Thyroid gland (tissue), 4 donors: ENCODE measurements at regions not wholly inside any gene's neighbourhood (a gene's known extent, or its start where the extent isn't known, plus 50 kb on each side); places are given as distances from the start of the nearest gene placed in this dataset.

ENCODE experiments used
- DNase-seq, 2 donors: peaks; one replicate each; pipeline ENCODE4 v3.0.0-alpha.2; 2019
- H3K27ac ChIP-seq, 3 donors: fragments of 200-600 bp; sonication (generic); 1 replicate in 2 of 3; 2 replicates in 1 of 3; pipeline ENCODE4 v1.5.1; 2016 to 2019; ENCODE audit warnings: mild to moderate bottlenecking in 1 of 3, moderate library complexity in 1 of 3
- H3K27me3 ChIP-seq: fragments of 200-600 bp; sonication (generic); one replicate; pipeline ENCODE4 v1.5.1; 2019
- H3K36me3 ChIP-seq, 2 donors: fragments of 200-600 bp; sonication (generic); one replicate each; pipeline ENCODE4 v1.5.1; 2016 to 2019
- H3K4me1 ChIP-seq, 2 donors: fragments of 200-600 bp; sonication (generic); one replicate each; pipeline ENCODE4 v1.5.1; 2017 to 2019
- H3K4me3 ChIP-seq, 3 donors: fragments of 200-600 bp; sonication (generic); replicated peaks in 1 of 3; 1 replicate in 2 of 3; 2 replicates in 1 of 3; pipeline ENCODE4 v1.5.1; 2016; ENCODE audit warnings: mild to moderate bottlenecking in 1 of 3
- H3K9me3 ChIP-seq: fragments of 200-600 bp; sonication (generic); one replicate; pipeline ENCODE4 v1.5.1; 2017
- POLR2A ChIP-seq, 2 donors: fragments of 450-650 bp; IDR thresholded peaks; one replicate each; pipeline ENCODE4 v1.6.1; 2017; ENCODE audit warnings: antibody characterized with exemption in 2 of 2, mild to moderate bottlenecking in 2 of 2, moderate library complexity in 1 of 2
- WGBS, 2 donors: methylation state at CpG; one replicate each; pipeline ENCODE4 v1.1.5; 2017; 5-methylcytosine and 5-hydroxymethylcytosine counted together
- intact Hi-C: fragments of 100-400 bp; cut with DNase I; formaldehyde crosslinking; loops from one replicate; pipeline ENCODE4 v1.15.1; 2023
- TF ChIP-seq, protein P1 (sequence below), 6 experiments: fragments of 200-600 bp in 3 of 6; fragments of 450-650 bp in 3 of 6; sonication (generic) in 3 of 6; IDR thresholded peaks; one replicate each; pipeline ENCODE4 v1.5.1; 2016 to 2019; ENCODE audit warnings: antibody characterized with exemption in 6 of 6, mild to moderate bottlenecking in 2 of 6, inconsistent platforms in 1 of 6, moderate library complexity in 1 of 6

DNA sequence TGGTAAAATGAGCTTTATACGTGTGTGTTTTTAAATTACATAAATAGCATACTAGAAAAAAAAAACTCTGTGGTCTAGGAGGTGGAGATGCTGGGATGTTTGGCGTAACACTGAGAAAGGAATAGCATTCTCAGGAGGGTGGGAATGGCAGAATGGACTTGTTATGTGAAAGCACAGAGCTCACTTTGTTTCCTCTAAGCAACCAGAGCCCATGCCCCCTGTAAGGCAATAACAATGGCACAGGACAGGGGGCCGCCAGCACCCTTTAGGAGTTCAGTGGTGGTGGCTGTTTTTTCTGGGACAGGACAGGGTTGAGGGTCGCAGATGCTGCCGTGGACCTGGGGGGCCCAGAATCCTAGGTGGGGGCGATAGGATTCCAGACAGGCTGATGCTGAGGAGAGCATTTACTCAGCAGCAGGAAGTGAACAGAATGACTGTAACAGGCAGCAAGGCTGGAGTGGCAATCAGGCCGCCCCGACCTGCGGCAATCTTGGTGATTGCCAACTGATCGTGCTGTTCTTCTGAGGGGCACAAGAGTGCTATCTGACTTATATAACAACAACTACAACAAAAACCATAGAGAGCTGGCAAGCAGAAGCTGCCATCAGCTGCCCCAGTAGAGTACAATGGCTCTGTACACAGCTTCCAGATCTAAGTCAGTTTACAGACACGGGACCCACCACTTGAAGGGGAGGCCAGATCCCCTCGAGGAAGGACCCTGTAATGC lies 160.4 kb downstream of the UACA start:
- intact Hi-C loops: no loop called here
- Histone ChIP-seq H3K4me3 (no peak overlapping the region), H3K27ac (no peak overlapping the region), H3K4me1 (peaks cover 9 to 12% of the 10 kb centered on the region in 2 donors), H3K27me3 (no peaks in the 10 kb centered on the region), H3K36me3 (no peaks in the 10 kb centered on the region), H3K9me3 (no peaks in the 10 kb centered on the region)
- no peak for DNase-seq
- 85 to 90% methylated on average over 10 to 12 of the region's 12 CpGs for WGBS, 2 donors
- TF ChIP-seq, protein P1, sequence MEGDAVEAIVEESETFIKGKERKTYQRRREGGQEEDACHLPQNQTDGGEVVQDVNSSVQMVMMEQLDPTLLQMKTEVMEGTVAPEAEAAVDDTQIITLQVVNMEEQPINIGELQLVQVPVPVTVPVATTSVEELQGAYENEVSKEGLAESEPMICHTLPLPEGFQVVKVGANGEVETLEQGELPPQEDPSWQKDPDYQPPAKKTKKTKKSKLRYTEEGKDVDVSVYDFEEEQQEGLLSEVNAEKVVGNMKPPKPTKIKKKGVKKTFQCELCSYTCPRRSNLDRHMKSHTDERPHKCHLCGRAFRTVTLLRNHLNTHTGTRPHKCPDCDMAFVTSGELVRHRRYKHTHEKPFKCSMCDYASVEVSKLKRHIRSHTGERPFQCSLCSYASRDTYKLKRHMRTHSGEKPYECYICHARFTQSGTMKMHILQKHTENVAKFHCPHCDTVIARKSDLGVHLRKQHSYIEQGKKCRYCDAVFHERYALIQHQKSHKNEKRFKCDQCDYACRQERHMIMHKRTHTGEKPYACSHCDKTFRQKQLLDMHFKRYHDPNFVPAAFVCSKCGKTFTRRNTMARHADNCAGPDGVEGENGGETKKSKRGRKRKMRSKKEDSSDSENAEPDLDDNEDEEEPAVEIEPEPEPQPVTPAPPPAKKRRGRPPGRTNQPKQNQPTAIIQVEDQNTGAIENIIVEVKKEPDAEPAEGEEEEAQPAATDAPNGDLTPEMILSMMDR (IDR thresholded peaks at IDR 0.05): no peak
- no peak for TF ChIP-seq POLR2A (IDR thresholded peaks at IDR 0.05)

DNA sequence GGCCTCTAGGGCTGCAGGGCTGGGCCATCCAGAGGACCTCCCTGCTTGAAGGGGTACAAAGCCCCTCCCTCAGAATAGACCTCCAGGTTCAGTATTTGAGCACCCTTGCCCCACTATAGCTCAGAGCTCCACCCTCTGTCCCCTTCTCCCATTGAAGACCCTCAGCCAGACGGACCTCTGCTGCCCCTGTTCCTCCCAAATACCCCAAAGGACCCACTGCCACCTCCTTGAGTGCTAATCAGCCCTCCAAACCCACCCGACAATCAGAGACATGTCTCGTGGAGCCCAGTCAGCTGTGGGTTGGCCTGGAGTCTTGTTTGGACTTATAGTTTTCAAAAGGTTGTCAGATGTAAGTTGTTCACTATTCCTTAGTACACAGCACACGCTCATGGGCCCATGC lies 161.1 kb downstream of the UACA start:
- no peaks in the 10 kb centered on the region for H3K9me3 ChIP-seq
- DNase-seq: no peak
- no peaks in the 10 kb centered on the region for H3K27me3 ChIP-seq
- no peak overlapping the region for H3K4me3 ChIP-seq
- peaks cover 9 to 12% of the 10 kb centered on the region in 2 donors for H3K4me1 ChIP-seq
- TF ChIP-seq POLR2A (IDR thresholded peaks at IDR 0.05): no peak
- TF ChIP-seq, protein P1 (IDR thresholded peaks at IDR 0.05): no peak
- H3K27ac ChIP-seq: no peak overlapping the region
- WGBS, 2 donors: 92 to 95% methylated on average over 4 of the region's 4 CpGs
- H3K36me3 ChIP-seq: no peaks in the 10 kb centered on the region
- intact Hi-C loops: no loop called here

DNA sequence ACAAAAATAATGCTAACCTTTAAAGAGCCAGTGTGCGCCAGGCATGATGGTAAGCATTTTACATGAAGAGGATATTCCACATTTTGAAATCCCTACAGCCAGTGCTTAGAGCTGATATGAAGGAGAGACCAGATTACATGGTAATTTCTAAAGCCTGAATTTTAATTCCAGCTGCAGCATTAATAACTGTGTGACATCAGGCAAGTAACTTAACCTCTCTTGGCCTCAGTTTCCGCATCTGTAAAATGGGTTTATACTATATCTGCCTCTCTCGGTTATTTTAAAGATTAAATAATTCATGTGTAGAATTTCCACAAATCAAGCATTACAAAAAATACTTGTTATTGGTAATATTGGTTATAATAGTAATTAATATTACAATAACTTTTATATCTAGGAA lies 165.4 kb downstream of the UACA start:
- Histone ChIP-seq H3K36me3 (no peaks in the 10 kb centered on the region), H3K4me3 (no peak overlapping the region), H3K27ac (no peak overlapping the region), H3K9me3 (no peaks in the 10 kb centered on the region), H3K4me1 (no peaks in the 10 kb centered on the region), H3K27me3 (no peaks in the 10 kb centered on the region)
- DNase-seq: no peak
- WGBS, 2 donors: 96 to 98% methylated on average over 3 of the region's 3 CpGs
- intact Hi-C loops: no loop called here
- TF ChIP-seq POLR2A (IDR thresholded peaks at IDR 0.05): no peak
- TF ChIP-seq, protein P1 (IDR thresholded peaks at IDR 0.05): no peak

DNA sequence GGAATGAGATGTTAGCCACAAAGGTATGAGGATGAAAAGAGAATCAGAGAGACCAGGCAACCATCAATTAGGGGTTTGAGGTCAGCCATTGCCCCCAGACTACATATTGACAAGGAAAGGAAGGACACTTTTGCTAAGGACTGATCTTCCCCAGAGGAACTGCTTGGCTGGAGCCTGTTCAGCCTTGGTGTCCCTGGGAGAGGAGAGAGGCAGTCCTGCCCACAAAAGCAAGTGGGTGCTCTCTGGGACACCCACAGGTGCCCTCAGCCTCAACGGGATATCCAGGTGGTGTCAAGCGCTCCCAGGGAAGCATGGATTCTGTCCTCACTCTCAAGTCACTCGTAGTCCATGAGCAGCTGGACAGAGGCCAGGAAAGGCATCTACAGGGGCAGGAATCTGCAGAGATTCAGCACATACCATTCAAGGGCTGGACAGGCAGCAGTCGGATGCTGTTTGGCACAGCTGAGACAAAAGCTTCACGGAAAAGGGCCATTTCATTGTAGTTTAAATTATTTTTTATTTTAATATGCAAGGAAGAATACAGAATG lies 166.2 kb downstream of the UACA start:
- WGBS, 2 donors: 37 to 64% methylated on average over 5 of the region's 5 CpGs
- H3K27me3 ChIP-seq: no peaks in the 10 kb centered on the region
- H3K4me1 ChIP-seq: no peaks in the 10 kb centered on the region
- H3K27ac ChIP-seq: no peak overlapping the region
- H3K4me3 ChIP-seq: no peak overlapping the region
- DNase-seq: no peak
- TF ChIP-seq, protein P1 (IDR thresholded peaks at IDR 0.05): no peak
- no peak for TF ChIP-seq POLR2A (IDR thresholded peaks at IDR 0.05)
- intact Hi-C loops: no loop called here
- H3K9me3 ChIP-seq: no peaks in the 10 kb centered on the region
- no peaks in the 10 kb centered on the region for H3K36me3 ChIP-seq

DNA sequence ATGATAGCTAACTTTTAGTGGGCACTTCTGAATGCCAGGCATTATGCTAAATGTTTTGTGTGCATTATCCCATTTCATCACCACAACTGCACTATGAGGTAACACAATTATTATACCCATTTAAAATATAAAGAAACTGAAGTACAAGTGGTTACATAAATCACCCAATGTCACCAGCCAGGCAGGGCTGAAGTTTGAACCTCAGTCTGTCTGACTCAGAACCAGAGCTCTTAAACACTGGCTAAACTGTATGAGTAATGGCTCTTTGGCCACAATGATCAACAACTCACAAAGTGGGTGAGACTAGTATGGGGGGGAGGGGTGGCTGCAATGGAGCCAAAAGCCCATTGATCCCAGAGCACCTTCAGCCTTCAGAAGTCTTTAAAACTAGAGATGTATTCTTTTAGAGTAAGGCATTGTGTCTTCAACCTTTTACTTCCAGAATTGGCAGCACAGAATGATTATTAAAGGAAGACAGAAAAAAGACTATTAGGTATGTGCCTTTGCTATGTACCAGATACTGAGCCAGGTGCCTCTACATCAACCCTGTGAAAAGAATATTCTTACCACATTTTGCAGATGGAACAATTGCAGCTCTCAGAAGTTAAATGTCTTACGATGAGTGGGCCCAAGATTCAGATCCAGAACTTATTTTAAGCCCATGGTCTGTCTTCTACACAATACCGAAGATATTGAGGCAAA lies 166.9 kb downstream of the UACA start:
- Histone ChIP-seq H3K36me3 (no peaks in the 10 kb centered on the region), H3K27ac (no peak overlapping the region), H3K4me3 (no peak overlapping the region), H3K27me3 (no peaks in the 10 kb centered on the region), H3K4me1 (no peaks in the 10 kb centered on the region), H3K9me3 (no peaks in the 10 kb centered on the region)
- TF ChIP-seq POLR2A (IDR thresholded peaks at IDR 0.05): no peak
- TF ChIP-seq, protein P1 (IDR thresholded peaks at IDR 0.05): no peak
- no peak for DNase-seq
- 95 to 97% methylated on average over 2 of the region's 2 CpGs for WGBS, 2 donors
- intact Hi-C loops: no loop called here
